ENCODE measurements at regions not wholly inside any gene's neighbourhood (a gene's known extent, or its start where the extent isn't known, plus 50 kb on each side); places are given as distances from the start of the nearest gene placed in this dataset.

DNA sequence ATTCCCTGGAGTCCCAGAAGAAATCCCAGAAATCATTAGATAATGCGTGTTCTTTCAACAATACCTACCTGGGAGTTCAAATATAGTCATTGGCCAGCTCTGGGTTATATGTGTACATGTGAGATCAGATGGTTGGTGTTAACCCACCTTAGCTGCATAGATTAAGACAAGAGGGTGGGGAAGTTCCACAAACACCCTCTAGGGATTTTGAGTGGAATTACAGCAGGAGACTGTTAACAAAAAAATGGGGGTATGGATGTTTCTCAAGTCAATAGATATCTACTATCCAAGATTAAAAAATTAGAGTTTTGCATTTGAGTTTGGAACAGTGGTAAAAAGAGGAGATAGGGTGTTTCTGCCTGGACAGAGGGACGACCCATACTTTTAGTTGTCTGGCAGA lies 282.5 kb upstream of the CNTN3 start:
- no peak for TF ChIP-seq EZH2 (IDR thresholded peaks at IDR 0.05; ENCODE audit: low read length)
- TF ChIP-seq, protein P1, sequence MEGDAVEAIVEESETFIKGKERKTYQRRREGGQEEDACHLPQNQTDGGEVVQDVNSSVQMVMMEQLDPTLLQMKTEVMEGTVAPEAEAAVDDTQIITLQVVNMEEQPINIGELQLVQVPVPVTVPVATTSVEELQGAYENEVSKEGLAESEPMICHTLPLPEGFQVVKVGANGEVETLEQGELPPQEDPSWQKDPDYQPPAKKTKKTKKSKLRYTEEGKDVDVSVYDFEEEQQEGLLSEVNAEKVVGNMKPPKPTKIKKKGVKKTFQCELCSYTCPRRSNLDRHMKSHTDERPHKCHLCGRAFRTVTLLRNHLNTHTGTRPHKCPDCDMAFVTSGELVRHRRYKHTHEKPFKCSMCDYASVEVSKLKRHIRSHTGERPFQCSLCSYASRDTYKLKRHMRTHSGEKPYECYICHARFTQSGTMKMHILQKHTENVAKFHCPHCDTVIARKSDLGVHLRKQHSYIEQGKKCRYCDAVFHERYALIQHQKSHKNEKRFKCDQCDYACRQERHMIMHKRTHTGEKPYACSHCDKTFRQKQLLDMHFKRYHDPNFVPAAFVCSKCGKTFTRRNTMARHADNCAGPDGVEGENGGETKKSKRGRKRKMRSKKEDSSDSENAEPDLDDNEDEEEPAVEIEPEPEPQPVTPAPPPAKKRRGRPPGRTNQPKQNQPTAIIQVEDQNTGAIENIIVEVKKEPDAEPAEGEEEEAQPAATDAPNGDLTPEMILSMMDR (optimal IDR thresholded peaks at IDR 0.05 in 1 of 3, IDR thresholded peaks at IDR 0.05 in 1 of 3, conservative IDR thresholded peaks at IDR 0.05 in 1 of 3; ENCODE audit: extremely low read depth in 1 of 3, insufficient read depth in 2 of 3, low read length in 3 of 3), result no peak
